ENCODE measurements at regions not wholly inside any gene's neighbourhood (a gene's known extent, or its start where the extent isn't known, plus 50 kb on each side); places are given as distances from the start of the nearest gene placed in this dataset.
A peak's percentile ranks its signal among the peaks of the same experiment; 100 is the strongest.

- DNase-seq, result no peak
These were observed 118.9 kb upstream of the NECTIN1 start for GRCh38 chr11:119847853-119848252.

- DNase-seq, result no peak
These were observed 117.4 kb upstream of the NECTIN1 start for GRCh38 chr11:119846374-119846773.

GRCh38 chr11:119845756-119846155 lies 116.8 kb upstream of the NECTIN1 start:
- no peak for DNase-seq

GRCh38 chr11:119845305-119845704 lies 116.3 kb upstream of the NECTIN1 start:
- DNase-seq, result no peak

- DNase-seq, result no peak
These were observed 115.8 kb upstream of the NECTIN1 start for GRCh38 chr11:119844808-119845207.

- no peak for DNase-seq
These were observed 114.9 kb upstream of the NECTIN1 start for GRCh38 chr11:119843877-119844276.

GRCh38 chr11:119842731-119843130 lies 113.7 kb upstream of the NECTIN1 start:
- DNase-seq, result no peak

GRCh38 chr11:119839476-119840133 lies 110.6 kb upstream of the NECTIN1 start:
- DNase-seq, result no peak

- no peak for DNase-seq
These were observed 106.8 kb upstream of the NECTIN1 start for GRCh38 chr11:119835753-119836152.

GRCh38 chr11:119832202-119832935 lies 103.4 kb upstream of the NECTIN1 start:
- peak; percentile 81 for DNase-seq

GRCh38 chr11:119831011-119831410 lies 102.0 kb upstream of the NECTIN1 start:
- no peak for DNase-seq

GRCh38 chr11:119830400-119830799 lies 101.4 kb upstream of the NECTIN1 start:
- DNase-seq, result no peak

- no peak for DNase-seq
These were observed 100.4 kb upstream of the NECTIN1 start for GRCh38 chr11:119829402-119829801.

GRCh38 chr11:119828819-119829218 lies 99.8 kb upstream of the NECTIN1 start:
- DNase-seq, result no peak

GRCh38 chr11:119828006-119828405 lies 99.0 kb upstream of the NECTIN1 start:
- peak; percentile 80 for DNase-seq

- no peak for DNase-seq
These were observed 98.1 kb upstream of the NECTIN1 start for GRCh38 chr11:119827113-119827512.

- no peak for DNase-seq
These were observed 94.1 kb upstream of the NECTIN1 start for GRCh38 chr11:119823077-119823476.

GRCh38 chr11:119816660-119817059 lies 87.7 kb upstream of the NECTIN1 start:
- no peak for DNase-seq

- DNase-seq, result no peak
These were observed 85.8 kb upstream of the NECTIN1 start for GRCh38 chr11:119814766-119815165.

- DNase-seq, result no peak
These were observed 81.7 kb upstream of the NECTIN1 start for GRCh38 chr11:119810478-119811232.

- no peak for DNase-seq
These were observed 80.3 kb upstream of the NECTIN1 start for GRCh38 chr11:119809346-119809745.

- no peak for DNase-seq
These were observed 79.6 kb upstream of the NECTIN1 start for GRCh38 chr11:119808407-119809185.

- no peak for DNase-seq
These were observed 78.8 kb upstream of the NECTIN1 start for GRCh38 chr11:119807841-119808240.

Measured in NCI-H510A (cell line).